ENCODE measurements at regions not wholly inside any gene's neighbourhood (a gene's known extent, or its start where the extent isn't known, plus 50 kb on each side); places are given as distances from the start of the nearest gene placed in this dataset.

DNA sequence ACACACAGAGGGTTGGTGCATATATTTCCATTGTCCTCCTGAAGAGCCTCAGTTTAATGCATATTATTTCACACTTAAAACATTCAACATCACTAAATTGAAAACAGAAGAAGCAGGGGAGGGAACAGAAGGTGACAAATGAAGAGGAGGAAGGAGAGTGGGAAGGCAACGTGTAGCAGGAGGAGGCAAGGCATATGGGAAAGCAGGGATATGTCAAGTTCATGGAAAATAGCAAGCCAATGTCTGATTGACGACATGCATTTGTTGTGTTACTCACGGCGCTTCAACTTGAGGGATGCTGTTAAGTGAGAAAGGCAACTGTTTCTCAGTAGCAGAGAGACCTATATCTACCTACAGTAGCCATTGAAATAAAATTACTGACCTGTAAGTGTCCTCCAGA, 154.5 kb downstream of the NSUN3 start:
- Histone ChIP-seq H3K4me1 (ENCODE audit: insufficient read depth, low read length) (no peaks in the 10 kb centered on the region), H3K79me2 (ENCODE audit: insufficient read depth, low read length) (no peaks in the 10 kb centered on the region), H3K27me3 (ENCODE audit: insufficient read depth, low read length, poor library complexity) (no peaks in the 10 kb centered on the region), H3K9me3 (ENCODE audit: insufficient read depth, low read length, severe bottlenecking) (no peaks in the 10 kb centered on the region), H4K20me1 (ENCODE audit: insufficient read depth, low read length) (no peaks in the 10 kb centered on the region), H3K36me3 (ENCODE audit: insufficient read depth, low read length) (no peaks in the 10 kb centered on the region), H2AFZ (ENCODE audit: low read depth, low read length) (no peak overlapping the region), H3K9ac (ENCODE audit: low read depth, low read length) (no peak overlapping the region), H3K4me2 (ENCODE audit: insufficient read depth, low read length) (no peak overlapping the region), H3K4me3 (ENCODE audit: low read depth in 1 of 2, low read length in 2 of 2) (no peak overlapping the region), H3K27ac (ENCODE audit: low read length) (no peak overlapping the region)
- TF ChIP-seq, protein P1, sequence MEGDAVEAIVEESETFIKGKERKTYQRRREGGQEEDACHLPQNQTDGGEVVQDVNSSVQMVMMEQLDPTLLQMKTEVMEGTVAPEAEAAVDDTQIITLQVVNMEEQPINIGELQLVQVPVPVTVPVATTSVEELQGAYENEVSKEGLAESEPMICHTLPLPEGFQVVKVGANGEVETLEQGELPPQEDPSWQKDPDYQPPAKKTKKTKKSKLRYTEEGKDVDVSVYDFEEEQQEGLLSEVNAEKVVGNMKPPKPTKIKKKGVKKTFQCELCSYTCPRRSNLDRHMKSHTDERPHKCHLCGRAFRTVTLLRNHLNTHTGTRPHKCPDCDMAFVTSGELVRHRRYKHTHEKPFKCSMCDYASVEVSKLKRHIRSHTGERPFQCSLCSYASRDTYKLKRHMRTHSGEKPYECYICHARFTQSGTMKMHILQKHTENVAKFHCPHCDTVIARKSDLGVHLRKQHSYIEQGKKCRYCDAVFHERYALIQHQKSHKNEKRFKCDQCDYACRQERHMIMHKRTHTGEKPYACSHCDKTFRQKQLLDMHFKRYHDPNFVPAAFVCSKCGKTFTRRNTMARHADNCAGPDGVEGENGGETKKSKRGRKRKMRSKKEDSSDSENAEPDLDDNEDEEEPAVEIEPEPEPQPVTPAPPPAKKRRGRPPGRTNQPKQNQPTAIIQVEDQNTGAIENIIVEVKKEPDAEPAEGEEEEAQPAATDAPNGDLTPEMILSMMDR (IDR thresholded peaks at IDR 0.05; ENCODE audit: borderline replicate concordance, extremely low read depth, low read length, poor library complexity, severe bottlenecking): no peak
- TF ChIP-seq EZH2 (IDR thresholded peaks at IDR 0.05; ENCODE audit: borderline replicate concordance, low read depth, low read length, severe bottlenecking): no peak
- ATAC-seq (ENCODE audit: insufficient read depth, low read depth): no peak
- no peak for DNase-seq

DNA sequence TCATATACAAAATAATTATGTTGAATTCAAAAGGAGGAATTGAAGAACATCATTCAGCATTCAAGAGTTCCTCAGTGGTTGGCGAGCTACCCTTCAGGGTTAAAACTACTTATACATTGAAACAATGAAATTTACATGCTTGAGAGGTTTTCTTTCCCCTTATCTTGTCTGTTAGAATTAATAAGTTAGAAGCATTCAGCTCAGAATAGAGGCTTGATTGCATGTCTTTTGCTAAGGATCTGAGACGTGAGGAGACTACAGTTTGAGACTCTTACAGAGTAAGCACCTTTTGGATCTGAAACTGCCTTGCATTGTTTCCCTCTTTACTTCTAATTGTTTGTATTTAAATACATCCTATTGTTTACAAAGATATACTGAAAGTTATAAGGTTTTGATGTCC, 157.6 kb downstream of the NSUN3 start:
- Histone ChIP-seq H2AFZ (ENCODE audit: low read depth, low read length) (no peak overlapping the region), H3K9ac (ENCODE audit: low read depth, low read length) (no peak overlapping the region), H3K36me3 (ENCODE audit: insufficient read depth, low read length) (no peaks in the 10 kb centered on the region), H3K4me3 (ENCODE audit: low read depth in 1 of 2, low read length in 2 of 2) (no peak overlapping the region), H3K9me3 (ENCODE audit: insufficient read depth, low read length, severe bottlenecking) (no peaks in the 10 kb centered on the region), H3K27ac (ENCODE audit: low read length) (no peak overlapping the region), H3K79me2 (ENCODE audit: insufficient read depth, low read length) (no peaks in the 10 kb centered on the region), H3K27me3 (ENCODE audit: insufficient read depth, low read length, poor library complexity) (no peaks in the 10 kb centered on the region), H3K4me2 (ENCODE audit: insufficient read depth, low read length) (no peak overlapping the region), H3K4me1 (ENCODE audit: insufficient read depth, low read length) (no peaks in the 10 kb centered on the region), H4K20me1 (ENCODE audit: insufficient read depth, low read length) (no peaks in the 10 kb centered on the region)
- ATAC-seq (ENCODE audit: insufficient read depth, low read depth): no peak
- no peak for TF ChIP-seq EZH2 (IDR thresholded peaks at IDR 0.05; ENCODE audit: borderline replicate concordance, low read depth, low read length, severe bottlenecking)
- TF ChIP-seq, protein P1 (IDR thresholded peaks at IDR 0.05; ENCODE audit: borderline replicate concordance, extremely low read depth, low read length, poor library complexity, severe bottlenecking): no peak
- no peak for DNase-seq

DNA sequence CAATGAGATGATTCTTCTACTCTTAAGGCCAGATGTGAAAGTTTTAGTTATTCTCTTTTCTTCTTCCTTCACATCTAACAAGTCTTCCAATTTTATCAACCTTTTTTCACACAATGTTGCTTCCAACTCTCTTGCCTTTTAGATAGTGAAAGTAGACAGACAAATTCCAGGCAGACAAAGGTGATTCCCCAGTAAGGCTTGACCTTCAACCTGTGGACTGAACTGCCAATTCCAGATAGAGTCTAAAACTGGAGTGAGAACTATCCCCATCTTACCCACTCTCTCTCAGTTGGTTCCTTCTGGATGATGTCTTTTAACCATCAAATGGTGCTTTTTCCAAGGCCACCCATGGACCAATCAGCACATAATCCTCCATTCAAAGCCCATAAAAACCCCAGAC, 159.0 kb downstream of the NSUN3 start:
- no peaks in the 10 kb centered on the region for H3K79me2 ChIP-seq (ENCODE audit: insufficient read depth, low read length)
- H3K4me2 ChIP-seq (ENCODE audit: insufficient read depth, low read length): no peak overlapping the region
- H3K36me3 ChIP-seq (ENCODE audit: insufficient read depth, low read length): no peaks in the 10 kb centered on the region
- H3K4me1 ChIP-seq (ENCODE audit: insufficient read depth, low read length): no peaks in the 10 kb centered on the region
- H3K27ac ChIP-seq (ENCODE audit: low read length): no peak overlapping the region
- H4K20me1 ChIP-seq (ENCODE audit: insufficient read depth, low read length): no peaks in the 10 kb centered on the region
- no peak for DNase-seq
- ATAC-seq (ENCODE audit: insufficient read depth, low read depth): no peak
- H2AFZ ChIP-seq (ENCODE audit: low read depth, low read length): no peak overlapping the region
- H3K4me3 ChIP-seq (ENCODE audit: low read depth in 1 of 2, low read length in 2 of 2): no peak overlapping the region
- no peaks in the 10 kb centered on the region for H3K9me3 ChIP-seq (ENCODE audit: insufficient read depth, low read length, severe bottlenecking)
- TF ChIP-seq, protein P1 (IDR thresholded peaks at IDR 0.05; ENCODE audit: borderline replicate concordance, extremely low read depth, low read length, poor library complexity, severe bottlenecking): no peak
- no peak for TF ChIP-seq EZH2 (IDR thresholded peaks at IDR 0.05; ENCODE audit: borderline replicate concordance, low read depth, low read length, severe bottlenecking)
- no peaks in the 10 kb centered on the region for H3K27me3 ChIP-seq (ENCODE audit: insufficient read depth, low read length, poor library complexity)
- H3K9ac ChIP-seq (ENCODE audit: low read depth, low read length): no peak overlapping the region

Data from DND-41 (cell line).